ENCODE measurements at regions not wholly inside any gene's neighbourhood (a gene's known extent, or its start where the extent isn't known, plus 50 kb on each side); places are given as distances from the start of the nearest gene placed in this dataset.

DNA sequence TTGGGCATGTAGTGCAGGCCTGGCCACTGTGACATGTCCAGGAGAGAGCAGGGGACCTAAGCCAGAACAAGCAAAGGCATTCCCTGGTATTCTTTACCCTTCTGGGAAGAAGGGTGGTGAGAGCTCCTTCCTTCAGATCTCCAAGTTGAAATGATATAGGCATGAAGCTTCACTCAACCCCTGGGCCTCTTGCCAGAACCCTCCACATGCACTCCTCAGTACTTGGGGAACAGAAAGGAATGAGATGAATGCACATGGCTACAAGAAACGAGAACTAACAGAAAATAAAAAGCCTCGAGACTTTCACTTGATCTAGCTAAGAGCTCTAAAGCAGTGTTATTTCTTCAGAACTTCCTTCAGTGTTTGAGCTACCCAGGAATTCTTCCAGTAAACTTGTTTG lies 262.2 kb downstream of the ETV1 start:
- TF ChIP-seq FOXA1 (IDR thresholded peaks at IDR 0.05): no peak
- TF ChIP-seq ZNF384 (IDR thresholded peaks at IDR 0.05): no peak
- TF ChIP-seq CTBP1 (IDR thresholded peaks at IDR 0.05; ENCODE audit: borderline replicate concordance): no peak
- no peak for TF ChIP-seq ELF4 (IDR thresholded peaks at IDR 0.05)

All from HEK293T (cell line).